Stomach (tissue), 8 donors: ENCODE measurements at regions not wholly inside any gene's neighbourhood (a gene's known extent, or its start where the extent isn't known, plus 50 kb on each side); places are given as distances from the start of the nearest gene placed in this dataset.
"Not testable (repeated sequence)": the region's sequence is repeated elsewhere in the genome, so short reads cannot be mapped to it uniquely, and the experiment has no call there.

ENCODE experiments used
- DNase-seq, 2 donors: peaks; one replicate each; pipeline versions ENCODE4 v3.0.0 to v3.0.0-alpha.2; 2013 to 2019
- H3K27ac ChIP-seq, 5 donors: fragments of 200-600 bp in 4 of 5; sonication (generic) in 4 of 5; one replicate each; pipeline ENCODE4 v1.5.1; 2013 to 2019; ENCODE audit warnings: mild to moderate bottlenecking in 1 of 5, moderate library complexity in 1 of 5
- H3K27me3 ChIP-seq, 3 donors: fragments of 200-600 bp; sonication (generic); one replicate each; pipeline ENCODE4 v1.5.1; 2017 to 2019; ENCODE audit warnings: mixed run types in 1 of 3
- H3K36me3 ChIP-seq, 4 donors: fragments of 200-600 bp; sonication (generic); 1 replicate in 3 of 4; 2 replicates in 1 of 4; pipeline ENCODE4 v1.5.1; 2016 to 2019
- H3K4me1 ChIP-seq, 4 donors: fragments of 200-600 bp; sonication (generic); one replicate each; pipeline ENCODE4 v1.5.1; 2016 to 2019
- H3K4me3 ChIP-seq, 4 donors: fragments of 200-600 bp; sonication (generic) in 3 of 4; one replicate each; pipeline ENCODE4 v1.5.1; 2016 to 2019; ENCODE audit warnings: mild to moderate bottlenecking in 1 of 4
- H3K9me3 ChIP-seq, 4 donors: fragments of 200-600 bp; sonication (generic); one replicate each; pipeline ENCODE4 v1.5.1; 2016 to 2019
- EP300 ChIP-seq: sonication (generic); formaldehyde crosslinking; IDR thresholded peaks from one replicate; pipeline ENCODE4 v1.6.1; 2017; ENCODE audit warnings: antibody characterized with exemption
- POLR2A ChIP-seq, 4 donors: fragments of 450-650 bp; IDR thresholded peaks; one replicate each; pipeline ENCODE4 v1.6.1; 2016; ENCODE audit warnings: antibody characterized with exemption in 4 of 4, control low read depth in 2 of 4, mild to moderate bottlenecking in 1 of 4, moderate library complexity in 1 of 4
- POLR2AphosphoS5 ChIP-seq, 3 donors: sonication (generic); formaldehyde crosslinking; IDR thresholded peaks; one replicate each; pipeline ENCODE4 v1.6.1; 2016; ENCODE audit warnings: antibody characterized with exemption in 3 of 3
- WGBS, 5 donors: extraction: QIAGEN DNeasy Blood & Tissue Kit in 3 of 5; methylation state at CpG; one replicate each; pipeline versions ENCODE4 v1.1.5 to v1.1.7; 2013 to 2018; 5-methylcytosine and 5-hydroxymethylcytosine counted together
- intact Hi-C: fragments of 100-400 bp; cut with DNase I; formaldehyde crosslinking; loops from one replicate; pipeline ENCODE4 v1.15.1; 2023; ENCODE audit warnings: low total_unique reads
- TF ChIP-seq, protein P1 (sequence below), 7 experiments: fragments of 450-650 bp in 4 of 7; fragments of 200-600 bp in 3 of 7; sonication (generic) in 3 of 7; IDR thresholded peaks; one replicate each; pipeline ENCODE4 v1.5.1; 2016 to 2019; ENCODE audit warnings: antibody characterized with exemption in 7 of 7, control low read depth in 2 of 7, mild to moderate bottlenecking in 1 of 7
- donor health status: healthy with polysubstance abuse.
- donor health status: Bipolar disorder and iron deficiency.
- donor health status: healthy.

DNA sequence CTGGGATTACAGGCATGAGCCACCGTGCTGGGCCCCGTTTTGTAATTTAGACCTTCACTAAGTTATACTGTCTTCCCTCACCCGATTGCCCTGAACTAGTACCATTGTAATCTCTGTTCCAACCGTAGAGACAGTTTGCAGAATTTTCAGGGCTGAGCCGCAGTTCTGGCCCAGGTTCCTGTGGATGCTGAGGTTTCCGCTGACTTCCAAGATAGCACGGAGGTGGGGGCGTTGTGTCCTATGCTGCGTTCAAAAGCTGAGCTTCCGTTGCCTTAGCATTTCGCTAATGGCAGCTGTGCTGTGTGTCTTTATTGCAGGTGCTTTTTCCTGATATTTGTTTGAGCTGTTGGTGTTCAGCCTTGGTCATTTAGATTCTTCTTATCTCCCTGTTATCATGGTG is 137.0 kb downstream of the SOX4 start:
- intact Hi-C loops, result no loop called here
- H3K36me3 ChIP-seq, result no peaks in the 10 kb centered on the region
- H3K4me3 ChIP-seq, result no peak overlapping the region
- 91 to 96% (median 92%) methylated on average over 11 of the region's 11 CpGs for WGBS, 5 donors
- H3K9me3 ChIP-seq, result no peaks in the 10 kb centered on the region
- H3K27ac ChIP-seq, result no peak overlapping the region
- H3K4me1 ChIP-seq, result peaks cover 0 to 26% (median 9%) of the 10 kb centered on the region in 4 donors
- DNase-seq, result no peak
- no peak for TF ChIP-seq POLR2AphosphoS5 (IDR thresholded peaks at IDR 0.05)
- TF ChIP-seq, protein P1, sequence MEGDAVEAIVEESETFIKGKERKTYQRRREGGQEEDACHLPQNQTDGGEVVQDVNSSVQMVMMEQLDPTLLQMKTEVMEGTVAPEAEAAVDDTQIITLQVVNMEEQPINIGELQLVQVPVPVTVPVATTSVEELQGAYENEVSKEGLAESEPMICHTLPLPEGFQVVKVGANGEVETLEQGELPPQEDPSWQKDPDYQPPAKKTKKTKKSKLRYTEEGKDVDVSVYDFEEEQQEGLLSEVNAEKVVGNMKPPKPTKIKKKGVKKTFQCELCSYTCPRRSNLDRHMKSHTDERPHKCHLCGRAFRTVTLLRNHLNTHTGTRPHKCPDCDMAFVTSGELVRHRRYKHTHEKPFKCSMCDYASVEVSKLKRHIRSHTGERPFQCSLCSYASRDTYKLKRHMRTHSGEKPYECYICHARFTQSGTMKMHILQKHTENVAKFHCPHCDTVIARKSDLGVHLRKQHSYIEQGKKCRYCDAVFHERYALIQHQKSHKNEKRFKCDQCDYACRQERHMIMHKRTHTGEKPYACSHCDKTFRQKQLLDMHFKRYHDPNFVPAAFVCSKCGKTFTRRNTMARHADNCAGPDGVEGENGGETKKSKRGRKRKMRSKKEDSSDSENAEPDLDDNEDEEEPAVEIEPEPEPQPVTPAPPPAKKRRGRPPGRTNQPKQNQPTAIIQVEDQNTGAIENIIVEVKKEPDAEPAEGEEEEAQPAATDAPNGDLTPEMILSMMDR (IDR thresholded peaks at IDR 0.05), result no peak
- TF ChIP-seq EP300, result no peak
- H3K27me3 ChIP-seq, result no peaks in the 10 kb centered on the region

DNA sequence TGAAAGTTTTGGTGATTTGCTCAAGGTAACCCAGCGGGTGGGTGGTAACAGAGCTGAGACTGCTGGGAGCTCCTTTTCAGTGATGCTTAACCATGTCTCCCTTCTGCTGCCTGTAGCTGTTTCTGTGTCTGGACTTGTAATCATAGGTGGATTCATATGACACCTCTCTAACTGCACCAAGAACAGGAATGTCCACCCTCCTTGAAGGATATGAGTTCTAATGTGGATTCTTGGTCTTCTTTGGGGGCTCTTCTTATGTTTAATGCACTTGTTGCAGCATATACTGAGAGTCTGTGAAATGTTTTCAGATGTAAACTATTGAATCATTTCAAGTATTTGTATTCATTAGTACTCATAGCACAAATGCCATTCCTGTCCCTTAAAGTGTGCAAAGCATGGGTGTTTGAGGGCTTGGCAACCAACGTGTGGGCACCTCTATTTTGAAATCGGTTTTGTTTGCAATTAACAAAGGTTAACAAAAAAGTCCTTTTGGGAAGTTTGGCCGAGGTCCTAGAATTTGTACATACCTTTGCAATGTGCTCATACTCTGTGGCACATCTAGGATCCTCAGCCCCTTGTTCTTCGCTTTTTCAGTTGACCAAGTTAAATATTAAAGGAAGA is 138.0 kb downstream of the SOX4 start:
- DNase-seq, result peak in 1 of 2 donors; percentile 50
- no peaks in the 10 kb centered on the region for H3K9me3 ChIP-seq
- H3K27ac ChIP-seq, result peak overlapping the region in 1 of 5 donors; percentile 17
- no peaks in the 10 kb centered on the region for H3K27me3 ChIP-seq
- TF ChIP-seq EP300, result no peak
- no peaks in the 10 kb centered on the region for H3K36me3 ChIP-seq
- 35 to 45% (median 37%) methylated on average over 5 of the region's 5 CpGs for WGBS, 5 donors
- no peak overlapping the region for H3K4me3 ChIP-seq
- intact Hi-C loops, result no loop called here
- peaks cover 0 to 26% (median 9%) of the 10 kb centered on the region in 4 donors for H3K4me1 ChIP-seq

- DNase-seq, H3K4me3 ChIP-seq, intact Hi-C loops, H3K36me3 ChIP-seq, H3K9me3 ChIP-seq, H3K27me3 ChIP-seq: not testable (repeated sequence)
- WGBS, 5 donors, result 62 to 83% (median 72%) methylated on average over 14 of the region's 14 CpGs
- Histone ChIP-seq H3K27ac (peak overlapping the region in 1 of 5 donors; percentile 17), H3K4me1 (peaks cover 0 to 26% (median 9%) of the 10 kb centered on the region in 4 donors)
These were observed 138.6 kb downstream of the SOX4 start for GRCh38 chr6:21732032-21732730.

- Histone ChIP-seq H3K9me3 (no peaks in the 10 kb centered on the region), H3K27me3 (no peaks in the 10 kb centered on the region), H3K4me1 (peaks cover 0 to 26% (median 9%) of the 10 kb centered on the region in 4 donors), H3K36me3 (no peaks in the 10 kb centered on the region), H3K27ac (no peak overlapping the region), H3K4me3 (no peak overlapping the region)
- intact Hi-C loops, result no loop called here
- DNase-seq, result no peak
- TF ChIP-seq POLR2AphosphoS5 (IDR thresholded peaks at IDR 0.05) (no peak), POLR2A (IDR thresholded peaks at IDR 0.05) (no peak), EP300 (no peak)
- TF ChIP-seq, protein P1 (IDR thresholded peaks at IDR 0.05), result no peak
- WGBS, 5 donors, result 45 to 60% (median 47%) methylated on average over 2 of the region's 2 CpGs
These were observed 139.2 kb downstream of the SOX4 start for GRCh38 chr6:21732731-21733130.

- no peaks in the 10 kb centered on the region for H3K36me3 ChIP-seq
- no peaks in the 10 kb centered on the region for H3K27me3 ChIP-seq
- H3K9me3 ChIP-seq, result no peaks in the 10 kb centered on the region
- H3K27ac ChIP-seq, result no peak overlapping the region
- H3K4me1 ChIP-seq, result peaks cover 0 to 29% (median 9%) of the 10 kb centered on the region in 4 donors
- 56 to 91% (median 81%) methylated on average over 1 of the region's 1 CpG for WGBS, 5 donors
- TF ChIP-seq POLR2AphosphoS5 (IDR thresholded peaks at IDR 0.05), result no peak
- no peak for TF ChIP-seq POLR2A (IDR thresholded peaks at IDR 0.05)
- intact Hi-C loops, result no loop called here
- no peak for DNase-seq
- H3K4me3 ChIP-seq, result no peak overlapping the region
These were observed 139.8 kb downstream of the SOX4 start for GRCh38 chr6:21733311-21733710.

DNA sequence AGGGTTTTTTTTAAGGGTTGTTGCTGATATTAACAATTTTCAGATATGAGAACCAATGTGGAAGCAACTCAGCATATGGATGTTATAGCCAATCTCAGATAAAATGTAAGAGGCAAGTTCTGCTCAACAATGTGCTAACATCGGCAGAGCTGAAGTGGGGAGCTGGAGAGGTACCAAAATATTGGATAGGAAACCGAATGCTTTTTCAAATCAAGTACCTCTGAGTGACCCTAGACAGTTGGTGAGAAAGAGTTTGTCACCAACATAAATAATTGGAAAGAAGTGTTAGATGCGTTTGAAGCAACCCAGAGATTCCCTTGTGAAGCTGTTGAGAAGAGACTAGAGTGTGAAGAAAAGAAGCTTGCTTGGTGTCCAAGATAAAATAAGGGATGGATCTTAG is 140.7 kb downstream of the SOX4 start:
- H3K36me3 ChIP-seq, result no peaks in the 10 kb centered on the region
- 85 to 94% (median 90%) methylated on average over 3 of the region's 3 CpGs for whole genome bisulfite sequencing, 5 donors
- no peaks in the 10 kb centered on the region for H3K27me3 ChIP-seq
- no peak for TF ChIP-seq POLR2AphosphoS5 (IDR thresholded peaks at IDR 0.05)
- TF ChIP-seq, protein P1 (IDR thresholded peaks at IDR 0.05), result no peak
- TF ChIP-seq EP300, result no peak
- no peak for TF ChIP-seq POLR2A (IDR thresholded peaks at IDR 0.05)
- H3K4me1 ChIP-seq, result peaks cover 0 to 38% (median 9%) of the 10 kb centered on the region in 4 donors
- no peak for DNase-seq
- H3K4me3 ChIP-seq, result no peak overlapping the region
- no peak overlapping the region for H3K27ac ChIP-seq
- intact Hi-C loops, result no loop called here
- H3K9me3 ChIP-seq, result no peaks in the 10 kb centered on the region
